Lower leg skin (tissue), 3 donors: ENCODE measurements at regions not wholly inside any gene's neighbourhood (a gene's known extent, or its start where the extent isn't known, plus 50 kb on each side); places are given as distances from the start of the nearest gene placed in this dataset.

Experiments
- POLR2A ChIP-seq, 2 donors: fragments of 450-650 bp; IDR thresholded peaks; one replicate each; pipeline ENCODE4 v1.6.1; 2016 to 2017; ENCODE audit warnings: antibody characterized with exemption in 2 of 2, mild to moderate bottlenecking in 1 of 2, moderate library complexity in 1 of 2
- TF ChIP-seq, protein P1 (sequence below), 3 donors: fragments of 450-650 bp; IDR thresholded peaks; one replicate each; pipeline ENCODE4 v1.5.1; 2016; ENCODE audit warnings: antibody characterized with exemption in 3 of 3, mild to moderate bottlenecking in 3 of 3, moderate library complexity in 2 of 3

DNA sequence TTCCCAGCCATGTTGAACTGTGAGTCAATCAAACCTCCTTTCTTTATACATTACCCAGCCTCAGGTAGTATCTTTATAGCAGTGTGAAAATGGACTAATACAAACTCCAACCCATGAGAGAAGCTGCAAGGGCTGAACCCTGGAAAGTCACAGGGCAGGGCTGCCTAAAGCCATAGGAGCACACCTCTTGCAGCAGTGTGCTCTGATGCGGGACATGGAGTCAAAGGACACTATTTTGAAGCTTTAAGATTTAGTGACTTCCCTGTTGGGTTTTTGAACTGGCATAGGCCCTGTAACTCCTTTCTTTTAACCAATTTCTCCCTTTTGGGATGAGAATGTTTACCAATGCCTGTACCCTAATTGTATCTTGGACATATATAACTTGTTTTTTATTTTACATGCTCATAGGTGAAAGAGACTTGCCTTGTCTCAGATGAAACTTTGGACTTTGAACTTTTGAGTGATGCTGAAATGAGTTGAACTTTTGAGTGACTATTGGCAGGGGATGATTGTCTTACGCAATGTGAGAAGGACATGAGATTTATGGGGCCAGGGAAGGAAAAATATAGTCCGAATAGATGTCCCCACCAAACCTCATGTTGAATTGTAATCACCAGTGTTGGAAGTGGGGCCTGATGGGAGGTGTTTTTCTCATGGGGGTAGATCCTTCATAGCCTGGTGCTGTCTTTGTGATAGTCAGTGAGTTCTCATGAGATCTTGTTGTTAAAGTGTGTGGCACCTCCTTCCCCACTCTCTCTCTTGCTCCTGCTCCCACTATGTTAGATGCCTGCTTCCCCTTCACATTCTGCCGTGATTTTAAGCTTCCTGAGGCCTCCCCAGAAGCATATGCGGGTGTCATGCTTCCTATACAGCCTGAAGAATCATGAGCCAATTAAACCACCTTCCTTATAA, 159.5 kb upstream of the SPEF2 start:
- TF ChIP-seq, protein P1, sequence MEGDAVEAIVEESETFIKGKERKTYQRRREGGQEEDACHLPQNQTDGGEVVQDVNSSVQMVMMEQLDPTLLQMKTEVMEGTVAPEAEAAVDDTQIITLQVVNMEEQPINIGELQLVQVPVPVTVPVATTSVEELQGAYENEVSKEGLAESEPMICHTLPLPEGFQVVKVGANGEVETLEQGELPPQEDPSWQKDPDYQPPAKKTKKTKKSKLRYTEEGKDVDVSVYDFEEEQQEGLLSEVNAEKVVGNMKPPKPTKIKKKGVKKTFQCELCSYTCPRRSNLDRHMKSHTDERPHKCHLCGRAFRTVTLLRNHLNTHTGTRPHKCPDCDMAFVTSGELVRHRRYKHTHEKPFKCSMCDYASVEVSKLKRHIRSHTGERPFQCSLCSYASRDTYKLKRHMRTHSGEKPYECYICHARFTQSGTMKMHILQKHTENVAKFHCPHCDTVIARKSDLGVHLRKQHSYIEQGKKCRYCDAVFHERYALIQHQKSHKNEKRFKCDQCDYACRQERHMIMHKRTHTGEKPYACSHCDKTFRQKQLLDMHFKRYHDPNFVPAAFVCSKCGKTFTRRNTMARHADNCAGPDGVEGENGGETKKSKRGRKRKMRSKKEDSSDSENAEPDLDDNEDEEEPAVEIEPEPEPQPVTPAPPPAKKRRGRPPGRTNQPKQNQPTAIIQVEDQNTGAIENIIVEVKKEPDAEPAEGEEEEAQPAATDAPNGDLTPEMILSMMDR (IDR thresholded peaks at IDR 0.05) = no peak
- TF ChIP-seq POLR2A (IDR thresholded peaks at IDR 0.05) = no peak
